ENCODE measurements at regions not wholly inside any gene's neighbourhood (a gene's known extent, or its start where the extent isn't known, plus 50 kb on each side); places are given as distances from the start of the nearest gene placed in this dataset.

DNA sequence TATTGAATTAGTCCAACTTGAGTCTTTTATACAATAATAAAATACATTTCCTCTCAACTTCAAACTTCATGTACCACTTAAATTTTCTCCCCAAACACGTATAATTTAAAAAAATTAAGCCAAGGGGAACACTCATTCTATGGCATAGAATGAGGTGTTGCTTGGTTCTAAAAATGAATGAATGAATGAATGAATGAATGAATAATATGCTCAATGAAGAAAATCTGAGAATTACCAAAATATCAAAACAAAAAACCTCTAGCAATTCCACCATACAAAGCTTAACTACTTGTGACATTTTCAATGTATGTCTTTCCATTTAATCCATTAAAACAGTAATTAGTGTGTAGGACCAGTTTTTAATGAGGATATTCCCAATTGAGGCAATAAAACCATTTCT lies 62.7 kb upstream of the PLAC8 start:
- in situ Hi-C loops (cut with HindIII; ENCODE audit: low pct_unique_long_range_greater_than_20kb, low sequenced_read_pairs): no loop called here
- no peak for DNase-seq (ENCODE audit: low read depth)

GRCh38 chr4:83174844-83175414 lies 60.4 kb upstream of the PLAC8 start:
- no peak for DNase-seq (ENCODE audit: low read depth)
- in situ Hi-C loops (cut with HindIII; ENCODE audit: low pct_unique_long_range_greater_than_20kb, low sequenced_read_pairs): no loop called here

- DNase-seq (ENCODE audit: low read depth): no peak
- in situ Hi-C loops (cut with HindIII; ENCODE audit: low pct_unique_long_range_greater_than_20kb, low sequenced_read_pairs): no loop called here
These were observed 57.8 kb upstream of the PLAC8 start for GRCh38 chr4:83172371-83172770.

- in situ Hi-C loops (cut with HindIII; ENCODE audit: low pct_unique_long_range_greater_than_20kb, low sequenced_read_pairs): no loop called here
- DNase-seq (ENCODE audit: low read depth): no peak
These were observed 57.0 kb upstream of the PLAC8 start for GRCh38 chr4:83171436-83172039.

GRCh38 chr4:83170952-83171399 lies 56.4 kb upstream of the PLAC8 start:
- in situ Hi-C loops (cut with HindIII; ENCODE audit: low pct_unique_long_range_greater_than_20kb, low sequenced_read_pairs): no loop called here
- DNase-seq (ENCODE audit: low read depth): no peak

All from Caki2 (cell line).